Left hindlimb (tissue), 1 donor: ENCODE measurements at regions not wholly inside any gene's neighbourhood (a gene's known extent, or its start where the extent isn't known, plus 50 kb on each side); places are given as distances from the start of the nearest gene placed in this dataset.
"Not testable (repeated sequence)": the region's sequence is repeated elsewhere in the genome, so short reads cannot be mapped to it uniquely, and the experiment has no call there.

Experiments
- DNase-seq: peaks from one replicate; pipeline ENCODE4 v3.0.0-alpha.2; 2018

DNA sequence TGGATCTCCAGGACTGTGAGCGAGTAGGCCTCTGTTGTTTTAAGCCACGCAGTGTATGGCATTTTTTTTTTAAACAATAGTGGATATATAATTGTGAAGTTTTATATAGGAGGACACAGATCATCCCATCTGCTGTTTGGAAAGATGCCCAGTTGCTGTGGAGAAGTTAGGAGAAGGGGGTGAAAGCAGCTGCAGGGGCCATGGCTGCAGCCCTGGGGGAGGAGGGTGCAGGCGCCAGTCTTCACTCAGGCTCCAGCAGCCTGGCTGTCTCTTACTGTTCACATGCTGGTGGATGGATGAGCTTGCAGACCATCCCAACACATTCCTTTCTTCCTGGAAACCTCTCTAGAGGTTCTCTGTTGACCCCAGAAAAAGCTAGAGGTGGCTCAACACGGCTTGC is 242.3 kb downstream of the TEX29 start:
- no peak for DNase-seq

- DNase-seq: no peak
Observed at GRCh38 chr13:111564606-111565005, 244.2 kb downstream of the TEX29 start.

- DNase-seq: no peak
Observed at GRCh38 chr13:111565400-111565799, 245.0 kb downstream of the TEX29 start.

- no peak for DNase-seq
Observed at GRCh38 chr13:111566567-111566966, 246.1 kb downstream of the TEX29 start.

DNA sequence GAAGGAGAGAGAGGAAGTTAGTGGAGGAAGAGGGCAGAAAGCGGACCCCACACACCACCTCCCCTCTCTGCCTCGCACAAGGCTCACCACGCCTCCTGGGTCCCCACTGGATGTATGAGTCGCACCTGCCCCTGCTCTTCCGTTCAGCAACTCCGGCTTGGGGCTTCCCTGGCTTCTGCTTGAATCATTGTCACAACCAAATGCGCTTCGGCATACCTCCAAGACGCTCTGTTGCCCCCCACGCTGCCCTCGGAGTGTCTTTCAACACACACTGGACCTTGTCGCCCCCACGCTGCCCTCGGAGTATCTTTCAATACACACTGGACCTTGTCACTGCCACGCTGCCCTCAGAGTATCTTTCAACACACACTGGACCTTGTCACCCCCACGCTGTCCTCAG is 247.2 kb downstream of the TEX29 start:
- no peak for DNase-seq

GRCh38 chr13:111568290-111568689 is 247.8 kb downstream of the TEX29 start:
- DNase-seq: no peak

- no peak for DNase-seq
Observed at GRCh38 chr13:111570911-111571310, 250.5 kb downstream of the TEX29 start.

DNA sequence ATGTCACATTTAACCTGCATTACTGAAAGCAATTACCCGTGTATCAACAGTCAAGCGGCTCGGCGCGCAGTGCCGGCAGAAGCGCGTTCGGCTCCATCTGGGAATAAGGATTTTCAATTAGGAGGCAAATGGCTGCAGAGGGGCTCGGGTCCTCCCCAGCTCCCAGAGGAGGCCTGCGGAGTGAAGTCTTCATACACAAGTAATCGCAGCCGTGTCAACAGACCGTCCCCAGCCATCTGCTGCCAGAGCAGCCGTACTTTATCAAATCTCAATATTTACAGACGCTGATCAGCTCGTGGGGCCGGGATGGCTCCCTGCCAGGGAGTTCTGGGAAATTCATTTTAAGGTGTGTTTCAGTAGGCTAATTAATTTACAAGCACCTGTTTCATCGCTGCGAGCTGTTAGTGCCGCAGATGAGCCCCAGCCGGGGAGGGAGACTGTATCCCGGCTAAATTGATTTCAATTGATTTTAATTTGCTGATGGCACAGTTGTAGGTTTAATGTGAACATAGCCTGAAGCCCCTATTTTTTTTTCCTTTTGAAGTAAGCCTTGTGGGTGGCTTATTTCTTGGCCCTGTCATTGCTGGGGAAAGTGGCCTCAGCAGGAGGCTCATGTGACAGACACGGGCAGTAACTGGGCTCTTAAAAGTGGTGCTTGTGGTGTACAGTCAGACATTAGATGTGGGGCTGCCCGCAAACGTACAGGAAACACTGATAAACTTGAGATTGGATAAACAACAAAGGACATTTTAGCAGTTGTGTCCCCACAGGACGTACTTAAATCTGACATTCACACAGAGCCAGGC is 252.7 kb downstream of the TEX29 start:
- no peak for DNase-seq

DNA sequence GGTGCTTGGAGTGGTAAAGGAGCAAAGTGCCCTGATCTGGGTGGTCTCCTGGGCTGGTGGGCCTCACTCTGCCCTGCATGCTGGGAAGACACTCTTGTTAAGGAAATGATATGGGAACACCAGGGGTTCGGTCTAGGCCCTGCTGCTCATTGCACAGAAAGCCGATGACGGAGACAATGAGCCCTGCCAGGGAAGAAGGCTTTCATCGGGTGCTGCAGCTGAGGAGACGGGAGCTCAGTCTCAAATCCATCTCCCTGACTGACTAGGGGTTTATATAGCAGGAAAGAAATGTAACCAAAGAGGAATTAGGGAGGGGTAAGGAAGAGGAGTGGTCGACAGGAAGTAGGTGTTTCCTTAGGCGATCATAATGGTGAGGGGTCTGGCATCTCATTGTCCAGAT is 253.4 kb downstream of the TEX29 start:
- no peak for DNase-seq

DNA sequence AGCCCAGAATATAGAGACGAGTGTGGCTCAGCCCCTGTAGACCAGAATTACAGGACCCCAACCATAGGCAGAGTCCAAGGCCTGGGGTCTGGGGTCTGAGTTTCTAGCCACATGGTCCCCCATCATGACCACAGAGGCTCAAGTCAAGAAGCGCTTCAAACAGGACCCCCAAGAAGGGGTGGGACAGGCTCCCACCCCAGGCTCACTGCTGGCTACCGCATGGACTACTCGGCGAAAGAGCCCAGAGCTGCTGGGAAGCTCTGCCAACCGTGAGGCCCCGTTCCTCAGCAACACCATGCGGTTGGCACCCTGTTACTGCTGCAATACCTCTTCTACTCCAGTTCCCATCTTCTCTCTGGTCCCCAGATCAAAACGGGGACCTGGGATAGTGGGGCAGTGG is 254.8 kb downstream of the TEX29 start:
- no peak for DNase-seq

DNA sequence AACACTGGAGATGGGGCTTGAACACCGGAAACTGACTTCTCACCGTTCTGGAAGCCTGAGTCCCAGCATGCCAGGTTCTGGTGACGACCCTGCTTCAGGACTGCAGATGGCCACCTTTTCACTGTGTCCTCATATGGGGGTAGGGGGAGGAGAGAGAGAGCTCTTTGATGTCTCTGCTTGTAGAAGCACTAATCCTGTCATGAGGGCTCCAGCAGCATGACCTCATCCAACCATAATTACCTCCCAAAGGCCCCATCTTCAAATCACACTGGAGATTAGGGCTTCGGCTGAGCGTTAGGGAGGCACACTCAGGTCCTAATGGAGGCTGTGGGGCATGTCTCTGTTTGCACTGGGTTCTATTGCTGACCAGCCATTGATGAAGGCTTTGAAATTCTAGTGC is 255.3 kb downstream of the TEX29 start:
- DNase-seq: no peak

DNA sequence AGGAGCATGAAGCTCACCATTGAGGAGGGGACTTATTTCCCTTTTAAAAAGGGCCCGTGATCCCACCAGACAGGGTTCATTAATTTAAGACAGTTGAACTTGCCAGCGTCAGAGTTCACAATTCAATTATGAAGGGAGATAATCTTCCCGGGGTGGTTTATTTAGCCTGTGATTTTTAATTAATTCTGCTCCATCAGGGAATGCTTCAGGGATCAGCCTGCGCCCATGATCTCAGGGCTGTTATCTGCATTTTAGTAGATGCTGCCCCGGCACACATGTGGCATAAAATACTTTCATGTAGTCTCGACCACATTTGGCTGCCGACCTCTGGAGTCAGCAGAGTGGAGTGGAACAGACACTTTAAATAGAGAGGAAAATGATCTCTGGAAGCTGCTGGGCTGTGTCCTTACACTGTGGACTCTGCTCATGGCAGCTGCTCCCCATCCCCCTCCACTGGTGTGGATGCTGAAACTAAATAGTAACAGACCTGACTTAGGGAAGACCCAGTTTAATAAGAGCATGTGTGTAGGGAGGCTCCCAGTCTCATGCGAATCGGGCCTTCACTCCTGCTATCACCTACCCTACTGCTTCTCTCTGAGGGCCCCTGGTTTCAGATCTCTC is 256.9 kb downstream of the TEX29 start:
- DNase-seq: no peak

GRCh38 chr13:111577956-111578605 is 257.6 kb downstream of the TEX29 start:
- no peak for DNase-seq

- DNase-seq: no peak
Observed at GRCh38 chr13:111584101-111584672, 263.7 kb downstream of the TEX29 start.

DNA sequence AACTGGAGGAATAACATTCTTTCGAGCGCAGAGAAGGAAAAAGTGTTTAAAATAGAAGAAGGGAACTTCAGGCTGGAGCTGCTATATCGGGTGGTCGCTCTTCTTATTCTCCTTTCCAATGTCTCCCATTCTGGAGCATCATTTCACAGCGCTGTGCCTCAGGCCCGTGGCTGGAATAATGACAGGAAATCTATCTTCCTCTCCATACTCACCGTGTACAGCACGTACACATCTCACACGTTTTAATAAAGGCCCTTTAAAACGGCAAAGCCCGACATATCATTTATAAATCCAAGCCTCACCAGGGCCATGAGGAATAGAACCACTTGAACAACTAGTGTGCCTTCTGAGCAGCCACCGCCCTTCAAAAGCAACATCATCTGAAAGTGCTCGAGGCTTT is 264.4 kb downstream of the TEX29 start:
- no peak for DNase-seq

GRCh38 chr13:111586291-111586690 is 265.8 kb downstream of the TEX29 start:
- DNase-seq: no peak

GRCh38 chr13:111587249-111587648 is 266.8 kb downstream of the TEX29 start:
- no peak for DNase-seq

DNA sequence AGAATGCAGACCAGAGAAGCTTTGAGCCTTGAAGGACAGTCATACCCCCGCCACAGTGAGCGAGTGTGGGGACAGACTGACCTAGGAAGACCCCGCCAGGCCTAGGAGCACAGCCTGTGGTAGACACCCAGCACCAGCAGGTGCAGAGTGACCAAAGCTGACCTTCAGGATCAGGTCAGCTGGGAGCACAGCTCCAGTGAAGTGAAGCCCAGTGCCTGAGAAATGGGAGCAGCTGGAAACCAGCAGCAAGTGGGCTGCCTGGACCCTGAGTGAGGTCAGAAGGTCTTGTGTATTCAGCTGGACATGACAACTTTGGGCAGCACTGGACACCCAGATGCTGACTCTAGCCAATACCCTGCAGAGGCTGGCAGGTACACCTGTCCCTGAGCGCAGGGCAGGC is 268.9 kb downstream of the TEX29 start:
- no peak for DNase-seq

DNA sequence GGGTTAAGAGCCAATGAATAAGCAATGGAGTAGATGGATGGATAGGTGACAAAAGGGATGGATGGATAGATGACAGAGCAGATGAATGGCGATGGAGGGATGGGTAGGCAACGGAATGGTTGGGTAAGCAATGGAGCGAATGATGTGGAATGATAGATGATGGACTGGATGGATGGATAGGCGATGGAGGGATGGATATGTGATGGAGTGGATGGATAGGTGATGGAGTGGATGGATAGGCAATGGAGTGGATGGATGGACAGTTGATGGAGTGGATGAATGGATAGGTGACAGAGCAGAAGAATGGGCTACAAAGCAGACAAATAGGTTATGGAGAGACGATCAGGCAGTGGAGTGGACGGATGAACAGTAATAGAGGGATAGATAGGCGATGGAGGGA is 269.6 kb downstream of the TEX29 start:
- no peak for DNase-seq

DNA sequence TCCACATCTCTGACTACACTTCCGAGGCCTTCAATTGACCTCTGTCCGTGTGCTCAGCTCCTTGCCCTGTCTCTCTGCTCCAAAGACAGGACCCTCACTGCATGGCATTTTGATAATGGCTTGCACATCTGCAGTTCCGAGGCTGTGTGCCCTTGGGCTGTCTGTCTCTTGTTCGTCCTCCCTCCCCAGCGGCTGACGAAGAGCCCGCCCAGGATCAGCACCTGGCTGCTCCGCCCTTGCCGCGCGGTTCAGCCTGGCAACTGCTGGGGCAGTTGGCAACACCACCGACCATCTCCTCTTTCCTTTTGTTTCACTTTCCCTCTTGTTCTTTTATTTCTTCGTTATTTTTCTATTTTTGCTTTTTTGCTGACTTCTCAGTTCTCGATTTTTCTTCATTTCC is 270.4 kb downstream of the TEX29 start:
- no peak for DNase-seq

DNA sequence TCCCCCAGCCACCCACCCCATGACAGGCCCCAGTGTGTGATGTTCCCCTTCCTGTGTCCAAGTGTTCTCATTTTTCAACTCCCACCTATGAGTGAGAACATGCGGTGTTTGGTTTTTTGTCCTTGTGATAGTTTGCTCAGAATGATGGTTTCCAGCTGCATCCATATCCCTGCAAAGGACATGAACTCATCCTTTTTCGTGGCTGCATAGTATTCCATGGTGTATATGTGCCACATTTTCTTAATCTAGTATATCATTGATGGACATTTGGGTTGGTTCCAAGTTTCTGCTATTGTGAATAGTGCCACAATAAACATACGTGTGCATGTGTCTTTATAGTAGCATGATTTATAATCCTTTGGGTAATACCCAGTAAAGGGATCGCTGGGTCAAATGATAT is 273.0 kb downstream of the TEX29 start:
- not testable (repeated sequence) for DNase-seq

DNA sequence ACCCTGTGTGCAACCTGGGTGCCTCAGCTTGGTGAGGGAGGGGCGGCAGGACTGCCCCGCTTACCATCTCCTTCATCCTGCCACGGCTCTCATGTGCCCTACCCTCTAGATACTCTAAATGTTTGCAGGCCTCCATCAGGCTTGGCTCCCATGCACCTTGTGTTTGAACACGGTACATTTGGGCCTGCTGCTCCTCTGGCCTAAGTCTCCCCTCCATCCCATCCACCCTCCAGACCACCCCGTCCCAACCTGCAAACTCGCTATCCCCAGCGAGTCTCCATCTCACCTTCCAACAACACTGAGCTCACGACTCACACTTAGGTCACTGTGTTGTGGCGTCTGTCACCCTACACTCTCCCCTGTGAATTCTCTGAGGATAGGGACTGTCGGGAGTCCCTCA is 274.2 kb downstream of the TEX29 start:
- DNase-seq: no peak

DNA sequence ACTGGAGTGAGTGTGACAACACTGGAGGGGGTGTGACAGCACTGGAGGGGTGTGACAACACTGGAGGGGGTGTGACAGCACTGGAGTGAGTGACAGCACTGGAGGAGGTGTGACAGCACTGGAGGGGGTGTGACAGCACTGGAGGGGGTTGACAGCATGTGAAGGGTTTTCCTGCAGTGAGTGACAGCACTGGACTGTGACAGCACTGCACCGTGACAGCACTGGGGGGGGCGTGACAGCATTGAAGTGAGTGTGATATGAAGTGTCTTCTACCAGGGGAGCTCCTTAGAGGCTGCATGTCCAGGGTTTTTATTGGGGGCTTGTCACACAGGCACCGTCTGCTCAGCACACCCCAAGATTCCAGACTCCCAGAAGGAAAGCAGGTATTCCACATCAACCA is 274.8 kb downstream of the TEX29 start:
- DNase-seq: no peak

DNA sequence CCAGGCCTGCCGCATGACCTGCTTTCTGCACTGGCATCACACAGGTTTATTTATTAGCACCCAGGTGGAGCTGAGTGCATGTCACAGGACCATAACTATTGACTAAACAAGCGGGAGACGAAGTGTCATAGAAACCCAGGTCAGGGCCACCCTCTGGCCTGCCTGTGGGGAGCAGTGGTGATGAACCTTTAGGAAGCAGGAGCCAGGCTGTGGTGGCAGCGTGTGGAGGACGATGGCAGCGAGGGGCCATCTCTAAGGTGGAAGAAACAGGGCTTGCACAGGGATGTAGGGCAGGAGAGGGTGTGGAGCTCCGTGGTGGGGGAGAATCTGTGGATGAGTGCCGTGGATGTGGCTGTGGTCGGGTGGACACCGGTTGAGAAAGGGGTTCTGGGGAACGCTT is 275.3 kb downstream of the TEX29 start:
- DNase-seq: no peak
